Activated CD4-positive, alpha-beta memory T cell treated with anti-CD3 and anti-CD28 coated beads for 36 hours (primary cell): ENCODE measurements at regions not wholly inside any gene's neighbourhood (a gene's known extent, or its start where the extent isn't known, plus 50 kb on each side); places are given as distances from the start of the nearest gene placed in this dataset.

Source experiments
- CTCF ChIA-PET: fragments of 350-600 bp; sonication (Branson Sonifier 250); formaldehyde crosslinking; loops from one replicate; lab custom pipeline; 2021; ENCODE audit warnings: antibody characterized with exemption, inconsistent platforms; lab: Charles Lee
- POLR2A ChIA-PET: fragments of 350-600 bp; sonication (Branson Sonifier 250); formaldehyde crosslinking; loops from one replicate; lab custom pipeline; 2021; ENCODE audit warnings: antibody characterized with exemption; lab: Charles Lee
- DNase-seq: peaks from one replicate; pipeline ENCODE4 v3.0.0-alpha.2; 2020
- H3K27ac Mint-ChIP-seq: one replicate; pipeline ENCODE4 v1.8.0; 2021; ENCODE audit warnings: mixed read lengths
- H3K27me3 Mint-ChIP-seq: one replicate; pipeline ENCODE4 v1.8.0; 2021; ENCODE audit warnings: mixed read lengths
- H3K36me3 Mint-ChIP-seq: one replicate; pipeline ENCODE4 v1.8.0; 2021; ENCODE audit warnings: mixed read lengths
- H3K4me1 Mint-ChIP-seq: one replicate; pipeline ENCODE4 v1.8.0; 2021; ENCODE audit warnings: low read depth, mixed read lengths
- H3K4me3 Mint-ChIP-seq: one replicate; pipeline ENCODE4 v1.8.0; 2021; ENCODE audit warnings: mild to moderate bottlenecking, mixed read lengths
- H3K9me3 Mint-ChIP-seq: one replicate; pipeline ENCODE4 v1.8.0; 2021; ENCODE audit warnings: mixed read lengths
- intact Hi-C: fragments of 100-400 bp; cut with micrococcal nuclease; formaldehyde crosslinking; loops from one replicate; pipeline ENCODE4 v1.15.1; 2023

DNA sequence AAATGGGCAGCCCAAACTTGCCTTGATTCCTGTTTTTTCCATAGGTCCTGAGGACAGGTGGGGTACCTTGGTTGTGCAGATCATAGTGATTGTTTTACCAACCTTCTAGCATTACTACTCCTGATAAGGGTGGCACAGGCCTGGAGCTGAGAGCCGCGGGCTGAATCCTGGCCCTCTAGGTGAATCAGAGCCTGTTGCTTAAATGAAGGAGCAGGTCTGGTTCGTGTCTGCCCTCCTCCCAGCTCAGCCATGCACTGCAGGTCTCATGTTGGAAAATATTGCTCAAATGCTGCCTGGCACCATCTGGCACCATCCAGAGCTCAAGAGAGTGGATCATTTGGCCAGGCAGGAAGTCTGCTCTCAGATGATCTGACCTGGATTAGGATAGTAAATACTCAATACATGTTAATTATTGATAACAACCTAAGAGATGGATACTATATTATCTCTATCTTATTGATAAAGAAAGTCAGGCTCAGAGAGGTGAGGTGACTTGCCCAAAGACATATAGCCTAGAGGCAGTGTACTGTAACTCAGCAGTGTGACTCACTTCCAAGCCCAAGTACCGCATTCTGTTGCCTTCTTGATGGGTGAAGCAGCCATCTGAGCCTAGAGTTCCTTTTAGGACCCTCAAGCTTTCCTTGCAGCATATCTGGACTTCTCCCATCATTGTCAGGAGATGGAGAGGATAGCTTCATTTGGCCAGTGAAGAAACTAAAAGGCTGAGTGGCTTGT is 104.3 kb upstream of the PITX1 start:
- Mint-ChIP-seq H3K4me1 (no peaks in the 10 kb centered on the region), H3K27me3 (no peaks in the 10 kb centered on the region), H3K36me3 (no peaks in the 10 kb centered on the region), H3K27ac (no peak overlapping the region), H3K4me3 (no peak overlapping the region), H3K9me3 (no peaks in the 10 kb centered on the region)
- no peak for DNase-seq
- ChIA-PET CTCF (no interaction called here), POLR2A (no interaction called here)
- intact Hi-C loops, result no loop called here

DNA sequence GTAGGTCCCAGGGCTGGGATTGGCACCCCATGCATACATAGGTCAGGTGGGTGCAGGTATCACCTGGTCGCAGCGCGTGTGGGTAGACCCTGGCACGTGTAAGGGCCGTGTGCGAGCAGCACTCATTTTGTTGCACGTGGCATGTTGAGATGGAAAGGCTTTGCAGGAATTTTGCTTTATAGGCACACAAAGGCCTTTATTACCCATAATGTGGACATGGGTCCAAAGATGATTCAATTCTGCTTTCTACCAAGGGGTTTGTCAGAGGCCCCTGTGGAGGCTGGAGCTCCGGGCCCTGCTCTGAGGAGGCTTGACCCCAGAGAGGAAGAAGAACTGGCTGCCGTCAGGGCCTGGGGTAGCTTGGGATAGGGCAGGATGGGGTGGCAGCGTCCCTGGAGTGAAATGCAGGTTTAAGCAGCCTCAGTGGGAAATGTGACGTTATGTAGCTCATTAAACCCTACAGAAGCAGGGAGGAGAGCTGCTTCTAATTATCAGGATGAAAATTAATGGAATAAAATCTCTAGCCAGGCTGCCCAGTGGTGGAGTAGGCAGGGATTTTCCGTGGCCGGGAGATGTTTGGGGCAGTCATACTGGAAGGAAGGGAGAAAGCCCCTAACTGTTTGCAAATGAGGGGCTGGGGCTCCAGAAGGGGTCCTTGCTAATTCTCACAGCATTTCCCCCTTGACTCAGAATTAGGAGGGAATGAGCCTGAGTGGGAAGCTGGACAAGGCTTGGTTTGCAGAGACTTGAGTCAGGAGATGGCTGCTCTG is 103.3 kb upstream of the PITX1 start:
- Mint-ChIP-seq H3K36me3 (no peaks in the 10 kb centered on the region), H3K27me3 (no peaks in the 10 kb centered on the region), H3K9me3 (no peaks in the 10 kb centered on the region), H3K4me1 (no peaks in the 10 kb centered on the region), H3K27ac (no peak overlapping the region), H3K4me3 (no peak overlapping the region)
- ChIA-PET CTCF (no interaction called here), POLR2A (no interaction called here)
- DNase-seq, result no peak
- intact Hi-C loops, result no loop called here

DNA sequence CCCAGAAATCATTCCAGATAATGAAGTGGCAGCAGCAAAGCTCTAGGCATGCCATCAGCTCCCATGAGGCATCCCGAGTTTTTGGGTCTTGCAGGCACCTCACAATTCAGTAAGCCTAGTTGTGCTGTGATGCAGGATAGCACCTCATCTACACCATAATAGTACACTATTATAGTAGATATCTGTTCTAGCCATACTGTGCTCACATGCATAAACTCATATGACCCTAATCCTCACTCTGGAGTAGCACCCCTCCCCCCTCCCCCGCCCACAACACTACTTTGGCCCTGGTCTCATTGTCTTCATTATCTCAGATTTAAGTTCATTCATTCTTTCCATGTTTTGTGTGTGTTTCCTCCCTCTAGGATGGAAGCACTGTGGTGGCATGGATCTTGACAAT is 102.5 kb upstream of the PITX1 start:
- Mint-ChIP-seq H3K36me3 (no peaks in the 10 kb centered on the region), H3K4me1 (no peaks in the 10 kb centered on the region), H3K9me3 (no peaks in the 10 kb centered on the region), H3K27ac (no peak overlapping the region), H3K27me3 (no peaks in the 10 kb centered on the region), H3K4me3 (no peak overlapping the region)
- ChIA-PET CTCF (no interaction called here), POLR2A (no interaction called here)
- intact Hi-C loops, result no loop called here
- DNase-seq, result no peak

- Mint-ChIP-seq H3K36me3 (no peaks in the 10 kb centered on the region), H3K4me1 (no peaks in the 10 kb centered on the region), H3K27ac (no peak overlapping the region), H3K9me3 (no peaks in the 10 kb centered on the region), H3K27me3 (no peaks in the 10 kb centered on the region), H3K4me3 (no peak overlapping the region)
- DNase-seq, result no peak
- CTCF ChIA-PET, result no interaction called here
- POLR2A ChIA-PET, result no interaction called here
- intact Hi-C loops, result no loop called here
These were observed 101.7 kb upstream of the PITX1 start for GRCh38 chr5:135135530-135136226.

DNA sequence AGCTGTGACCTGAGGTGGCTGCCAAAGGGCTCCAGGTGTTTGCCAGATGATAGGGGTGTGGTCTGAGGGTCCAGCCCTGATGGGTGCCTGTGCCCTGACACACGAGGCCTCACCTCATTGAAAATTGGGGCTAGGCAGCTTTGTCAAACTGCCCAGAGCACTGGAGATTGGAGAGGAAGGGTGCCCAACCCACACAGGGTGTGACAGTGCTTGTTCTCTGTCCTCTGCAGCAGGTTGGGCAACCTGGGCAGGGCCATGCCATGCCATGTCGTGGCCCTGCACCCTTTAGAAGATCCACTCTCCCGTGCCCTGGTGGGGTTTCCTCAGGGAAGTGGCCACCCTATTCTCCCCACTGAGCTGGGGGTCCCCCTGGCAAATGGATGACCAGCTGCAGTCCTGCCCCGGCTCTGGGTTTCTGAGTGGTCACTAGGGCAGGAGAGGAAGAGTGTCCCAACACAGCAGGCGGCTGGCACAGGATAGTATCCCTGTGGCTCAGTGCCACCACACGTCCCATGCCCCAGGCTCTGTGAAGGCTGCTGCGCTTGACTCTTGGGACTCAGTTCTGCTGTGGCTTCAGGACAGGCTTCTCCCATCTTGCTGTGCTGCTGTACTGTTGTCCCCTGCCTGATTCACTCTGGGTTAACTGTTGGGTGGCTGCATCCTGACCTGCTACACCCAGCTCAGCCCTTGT is 100.8 kb upstream of the PITX1 start:
- no peak for DNase-seq
- POLR2A ChIA-PET, result no interaction called here
- Mint-ChIP-seq H3K27ac (no peak overlapping the region), H3K4me1 (no peaks in the 10 kb centered on the region), H3K9me3 (no peaks in the 10 kb centered on the region), H3K27me3 (no peaks in the 10 kb centered on the region), H3K4me3 (no peak overlapping the region), H3K36me3 (no peaks in the 10 kb centered on the region)
- CTCF ChIA-PET, result no interaction called here
- intact Hi-C loops, result no loop called here

DNA sequence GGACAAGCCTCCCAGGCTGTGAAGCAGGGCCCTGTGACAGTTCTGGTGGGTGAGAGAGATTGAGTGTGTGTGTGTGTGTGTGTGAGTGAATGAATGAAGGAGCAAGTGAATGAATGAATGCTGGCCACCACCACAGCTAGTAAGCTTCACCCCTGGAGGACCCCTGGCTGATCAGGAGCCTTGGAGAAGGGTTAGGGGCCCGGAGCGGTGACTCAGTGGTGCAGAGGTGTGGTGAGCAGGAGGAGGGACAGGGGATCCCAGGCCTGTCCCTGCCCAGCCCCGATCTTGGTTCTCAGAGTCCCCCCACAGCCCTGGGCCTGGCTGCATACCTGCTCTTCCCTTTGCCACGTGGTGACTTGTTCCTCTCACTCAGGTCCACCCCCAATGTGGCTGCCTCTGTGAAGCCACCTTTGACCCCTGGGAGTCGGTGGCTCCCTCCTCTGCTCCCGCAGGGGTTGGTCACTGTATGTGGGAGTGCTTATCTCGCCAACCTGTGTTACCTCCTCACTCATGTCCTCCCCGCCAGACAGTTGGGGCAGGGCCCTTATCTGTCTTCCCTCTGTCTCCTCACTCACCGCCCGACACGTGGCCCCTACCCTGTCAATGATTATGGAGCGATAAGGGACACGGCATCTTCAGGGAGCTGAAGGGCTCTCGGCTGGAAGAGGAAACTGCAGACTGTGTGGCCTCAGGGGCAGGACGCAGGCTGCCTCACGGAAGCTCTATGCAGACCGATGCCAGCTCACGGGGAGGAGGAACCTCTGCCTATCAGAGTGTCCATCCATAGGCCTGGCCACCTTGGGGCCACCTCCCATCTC is 99.9 kb upstream of the PITX1 start:
- ChIA-PET CTCF (no interaction called here), POLR2A (no interaction called here)
- no peak for DNase-seq
- Mint-ChIP-seq H3K36me3 (no peaks in the 10 kb centered on the region), H3K4me3 (no peak overlapping the region), H3K4me1 (peaks cover 6% of the 10 kb centered on the region), H3K27ac (no peak overlapping the region), H3K9me3 (no peaks in the 10 kb centered on the region), H3K27me3 (no peaks in the 10 kb centered on the region)
- intact Hi-C loops, result no loop called here

- no peak overlapping the region for H3K27ac Mint-ChIP-seq
- peaks cover 6% of the 10 kb centered on the region for H3K4me1 Mint-ChIP-seq
- no peak overlapping the region for H3K4me3 Mint-ChIP-seq
- intact Hi-C loops, result no loop called here
- H3K9me3 Mint-ChIP-seq, result no peaks in the 10 kb centered on the region
- POLR2A ChIA-PET, result no interaction called here
- no peaks in the 10 kb centered on the region for H3K27me3 Mint-ChIP-seq
- CTCF ChIA-PET, result no interaction called here
- DNase-seq, result no peak
- no peaks in the 10 kb centered on the region for H3K36me3 Mint-ChIP-seq
These were observed 99.2 kb upstream of the PITX1 start for GRCh38 chr5:135133181-135133580.

- Mint-ChIP-seq H3K4me1 (peaks cover 6% of the 10 kb centered on the region), H3K27me3 (no peaks in the 10 kb centered on the region), H3K9me3 (no peaks in the 10 kb centered on the region), H3K36me3 (no peaks in the 10 kb centered on the region), H3K4me3 (no peak overlapping the region), H3K27ac (no peak overlapping the region)
- POLR2A ChIA-PET, result no interaction called here
- CTCF ChIA-PET, result no interaction called here
- intact Hi-C loops, result no loop called here
- DNase-seq, result no peak
These were observed 98.0 kb upstream of the PITX1 start for GRCh38 chr5:135131801-135132680.

- ChIA-PET CTCF (no interaction called here), POLR2A (interaction anchor here (0.6 kb wide), 1 partner anchor 180 kb away, joined by 3 read pairs; no protein-coding TSS in a partner anchor)
- no peak overlapping the region for H3K4me3 Mint-ChIP-seq
- peaks cover 6% of the 10 kb centered on the region for H3K4me1 Mint-ChIP-seq
- H3K9me3 Mint-ChIP-seq, result no peaks in the 10 kb centered on the region
- intact Hi-C loops, result no loop called here
- no peaks in the 10 kb centered on the region for H3K36me3 Mint-ChIP-seq
- no peaks in the 10 kb centered on the region for H3K27me3 Mint-ChIP-seq
- no peak overlapping the region for H3K27ac Mint-ChIP-seq
- no peak for DNase-seq
These were observed 96.5 kb upstream of the PITX1 start for GRCh38 chr5:135130261-135131215.

GRCh38 chr5:135129307-135129706 is 95.3 kb upstream of the PITX1 start:
- DNase-seq, result peak; percentile 20
- CTCF ChIA-PET, result no interaction called here

More at GRCh38 chr5:135129307-135129706, 95.3 kb upstream of the PITX1 start:
- Mint-ChIP-seq H3K27ac (no peak overlapping the region), H3K36me3 (no peaks in the 10 kb centered on the region), H3K4me3 (no peak overlapping the region), H3K9me3 (no peaks in the 10 kb centered on the region), H3K27me3 (no peaks in the 10 kb centered on the region), H3K4me1 (peaks cover 6% of the 10 kb centered on the region)
- intact Hi-C loops, result no loop called here
- POLR2A ChIA-PET, result no interaction called here
